DMS79 (cell line): ENCODE measurements at regions not wholly inside any gene's neighbourhood (a gene's known extent, or its start where the extent isn't known, plus 50 kb on each side); places are given as distances from the start of the nearest gene placed in this dataset.
"Not testable (repeated sequence)": the region's sequence is repeated elsewhere in the genome, so short reads cannot be mapped to it uniquely, and the experiment has no call there.

ENCODE experiments used
- DNase-seq: peaks from one replicate; lab custom pipeline; 2025; lab: John Stamatoyannopoulos, UW

DNA sequence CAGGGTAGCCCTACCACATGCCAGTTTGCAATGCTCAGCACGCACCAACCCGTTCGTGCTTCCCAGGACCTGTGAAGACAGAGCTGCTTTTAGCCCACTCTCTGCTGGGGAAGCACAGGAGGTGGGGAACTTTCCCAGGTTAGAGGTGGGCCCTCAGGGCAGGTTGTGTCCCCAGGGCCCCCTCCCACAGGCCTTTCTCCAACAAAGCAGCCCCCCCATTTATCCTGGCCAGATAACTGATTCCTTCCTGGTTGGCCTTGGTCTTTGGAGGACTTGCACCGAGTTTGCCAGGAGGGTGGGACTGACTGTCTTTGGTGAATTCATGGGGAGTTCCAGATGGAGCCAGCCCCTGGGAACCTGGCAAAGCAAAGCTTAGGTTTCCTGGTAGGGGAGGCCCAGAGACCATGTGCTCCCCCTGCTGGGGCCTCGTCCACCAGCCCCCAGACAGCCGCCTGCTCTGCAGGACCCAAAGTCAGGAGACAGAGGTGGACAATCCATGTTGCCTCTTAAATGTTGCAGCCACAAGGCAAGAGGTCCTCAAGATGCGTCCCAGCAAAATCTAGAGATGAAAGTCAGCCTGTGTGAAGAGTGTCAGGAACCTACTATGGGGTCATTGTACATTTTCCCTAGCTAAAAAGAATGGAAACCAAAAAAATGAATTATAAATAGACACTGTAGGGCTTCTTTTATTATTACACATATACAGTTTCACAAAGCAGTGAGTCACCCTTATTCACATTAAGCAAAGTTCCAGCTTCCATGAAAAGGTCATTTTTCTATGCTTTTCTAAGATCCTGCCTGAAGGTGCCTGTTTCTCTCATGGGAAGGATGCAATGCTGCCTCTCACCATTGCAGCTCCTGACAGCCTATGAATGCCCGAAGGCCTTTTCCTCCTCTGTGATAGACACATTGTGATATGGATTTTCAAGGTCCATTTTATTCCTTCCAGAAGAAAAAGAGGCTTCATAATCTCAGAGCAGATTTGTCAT is 497.8 kb downstream of the PREX1 start:
- no peak for DNase-seq

GRCh38 chr20:48329031-48329615 is 498.7 kb downstream of the PREX1 start:
- no peak for DNase-seq

DNA sequence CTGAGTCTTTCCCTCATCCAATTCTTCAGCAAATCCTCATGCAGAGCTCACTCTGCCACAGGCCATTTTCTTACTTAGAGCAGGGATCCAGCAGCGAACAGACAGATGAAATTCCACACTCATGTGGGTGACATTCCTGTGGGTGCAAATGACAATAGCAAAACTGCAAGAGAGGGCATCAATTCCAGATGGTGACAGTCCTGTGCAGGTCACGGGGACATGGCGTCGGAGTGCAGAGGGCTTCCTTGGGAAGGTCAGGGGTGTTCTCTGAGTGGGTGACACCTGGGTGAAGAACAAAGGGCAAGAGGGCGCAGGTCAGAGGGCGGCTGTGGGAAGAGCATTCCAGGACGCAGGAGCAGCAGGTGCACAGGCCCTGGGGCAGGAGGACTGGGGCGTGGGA is 500.0 kb downstream of the PREX1 start:
- DNase-seq: not testable (repeated sequence)

DNA sequence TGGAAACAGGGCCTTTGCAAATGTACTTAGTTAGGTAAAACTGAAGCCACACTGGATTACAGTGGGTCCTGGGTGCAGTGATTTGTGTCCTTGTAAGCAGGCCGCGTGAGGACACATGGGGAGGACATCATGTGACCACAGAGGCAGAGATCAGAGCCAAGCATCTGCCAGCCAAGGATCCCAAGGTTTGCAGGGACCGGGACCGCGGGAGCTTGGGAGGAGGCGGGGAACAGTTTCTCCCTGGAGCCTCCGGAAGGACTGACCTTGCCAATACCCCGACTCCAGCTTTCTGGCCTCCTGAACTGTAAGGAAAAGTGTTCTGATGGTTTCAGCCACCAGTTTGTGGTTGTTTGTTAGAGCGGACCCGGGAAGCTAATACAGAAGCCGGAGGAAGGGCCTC is 500.9 kb downstream of the PREX1 start:
- DNase-seq: no peak

- DNase-seq: no peak
These were observed 501.4 kb downstream of the PREX1 start for GRCh38 chr20:48326434-48326691.

DNA sequence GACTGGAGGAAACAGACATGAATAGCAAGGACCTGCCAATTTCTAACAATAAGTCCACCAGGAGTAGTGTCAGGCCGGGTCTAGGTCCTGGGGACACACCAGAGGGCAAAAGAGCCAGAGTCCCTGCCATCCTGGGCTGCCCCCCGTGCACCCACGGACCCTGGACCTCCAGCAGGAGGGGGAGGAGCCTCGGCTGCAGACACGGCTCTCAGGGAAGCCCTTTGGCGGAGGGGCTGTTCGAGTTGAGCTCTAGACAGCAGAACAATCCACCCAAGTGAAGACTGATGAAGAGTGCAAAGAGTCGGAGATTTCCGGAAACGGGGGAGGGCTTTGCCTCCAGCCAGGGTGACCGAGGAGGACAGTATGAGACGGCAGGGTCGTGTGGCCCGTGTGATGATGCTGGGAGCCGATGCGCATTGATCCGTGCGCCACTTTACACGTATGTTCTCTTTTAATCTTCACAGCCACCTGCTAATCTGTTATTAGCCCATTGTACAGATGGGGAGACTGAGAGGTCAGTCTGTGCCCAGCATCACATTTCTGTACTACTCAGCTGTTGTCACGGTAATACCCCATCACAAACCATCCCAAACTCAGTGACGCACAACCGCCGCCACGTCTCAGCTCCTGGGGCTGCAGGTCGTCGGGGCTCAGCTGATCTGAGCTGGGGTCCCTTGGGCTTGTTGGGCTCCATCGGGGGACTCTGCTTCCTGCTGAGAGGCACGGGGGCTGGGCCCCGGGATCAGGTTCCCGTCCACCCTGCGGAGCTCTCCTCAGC is 502.0 kb downstream of the PREX1 start:
- DNase-seq: no peak

DNA sequence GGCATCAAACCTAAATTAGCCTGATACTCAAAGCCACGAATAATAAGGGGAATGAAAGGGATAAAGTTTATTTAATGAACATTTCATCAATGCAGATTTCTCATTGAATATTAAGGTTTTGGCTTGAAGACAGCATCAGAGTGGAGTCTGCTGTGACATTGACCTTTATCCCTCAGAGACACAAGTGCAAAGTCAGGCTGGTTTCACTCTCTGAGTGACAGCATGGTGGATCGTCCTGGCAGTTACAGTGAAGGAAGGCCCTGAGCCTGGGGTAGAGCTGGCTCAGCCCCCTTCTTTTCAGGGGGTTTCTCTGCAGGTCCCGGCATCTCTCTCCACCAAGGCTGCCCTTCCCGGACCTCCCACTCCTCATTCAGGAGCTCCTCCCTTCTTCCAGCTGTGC is 503.1 kb downstream of the PREX1 start:
- DNase-seq: no peak

DNA sequence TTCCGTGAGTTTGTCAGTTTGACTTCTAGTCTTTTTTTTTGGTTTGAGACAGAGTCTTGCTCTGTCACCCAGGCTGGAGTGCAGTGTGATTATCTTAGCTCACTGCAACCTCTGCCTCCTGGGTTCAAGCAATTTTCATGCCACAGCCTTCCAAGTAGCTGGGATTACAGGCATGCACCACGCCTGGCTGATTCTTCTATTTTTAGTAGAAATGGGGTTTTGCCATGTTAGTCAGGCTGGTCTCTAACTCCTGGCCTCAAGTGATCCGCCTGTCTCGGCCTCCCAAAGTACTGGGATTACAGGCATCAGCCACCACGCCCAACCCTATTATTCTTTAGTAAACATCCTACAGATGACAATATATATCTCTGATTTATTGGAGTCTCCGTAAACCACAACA is 506.5 kb downstream of the PREX1 start:
- no peak for DNase-seq

- no peak for DNase-seq
These were observed 507.7 kb downstream of the PREX1 start for GRCh38 chr20:48319943-48320584.

DNA sequence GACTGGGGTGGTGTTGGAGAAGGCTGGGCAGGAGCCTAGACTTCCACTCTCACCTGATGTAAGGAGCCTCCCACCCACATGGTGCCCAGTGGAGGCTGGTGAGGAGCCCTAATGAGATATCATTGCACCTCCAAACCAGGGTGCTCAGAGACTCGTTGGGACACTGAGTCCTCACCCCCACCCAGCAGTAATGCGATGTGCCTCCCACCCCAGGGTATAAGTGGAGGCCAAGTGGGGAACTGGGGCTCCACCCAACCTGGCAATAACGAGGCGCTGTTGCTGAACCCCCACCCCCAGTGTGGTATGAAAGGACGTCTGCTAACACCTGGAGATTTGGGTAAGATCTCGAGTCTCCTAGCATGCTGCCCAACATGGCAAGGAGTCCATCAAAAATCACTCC is 510.2 kb downstream of the PREX1 start:
- DNase-seq: no peak

DNA sequence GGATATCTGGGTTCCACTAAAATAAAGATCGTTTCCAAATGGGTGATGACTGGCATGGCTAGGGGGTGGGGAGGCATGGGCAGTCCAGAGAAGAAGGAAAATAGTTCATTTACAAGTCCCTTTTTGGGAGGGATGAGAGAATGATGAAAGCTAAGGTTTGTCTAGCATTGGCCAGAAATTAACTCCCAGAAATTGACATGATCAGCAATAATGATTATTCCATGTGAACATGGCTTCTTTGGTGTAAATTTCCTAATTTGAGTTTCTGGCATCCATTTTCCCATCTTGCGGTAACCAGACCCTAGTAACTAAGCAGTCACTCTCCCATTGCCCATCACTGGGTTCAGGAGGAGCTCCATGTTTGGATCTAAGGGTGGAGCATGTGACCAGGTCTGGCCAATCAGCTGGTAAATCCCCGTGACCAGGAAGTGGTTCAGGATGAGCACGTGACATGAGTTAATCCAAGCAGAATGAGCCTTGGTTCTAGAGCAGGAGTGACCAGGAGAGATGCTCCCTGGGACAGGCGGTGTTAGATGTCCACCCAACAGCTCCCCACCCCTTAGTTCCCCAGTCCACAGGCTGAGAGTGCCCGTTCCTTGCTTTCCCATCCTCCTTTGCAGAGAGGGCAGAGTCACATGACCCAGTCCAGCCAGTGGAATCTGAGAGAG is 512.7 kb downstream of the PREX1 start:
- DNase-seq: no peak

GRCh38 chr20:48313324-48313723 is 514.5 kb downstream of the PREX1 start:
- no peak for DNase-seq

GRCh38 chr20:48311956-48312355 is 515.8 kb downstream of the PREX1 start:
- no peak for DNase-seq

- DNase-seq: no peak
These were observed 517.5 kb downstream of the PREX1 start for GRCh38 chr20:48310305-48310704.

- no peak for DNase-seq
These were observed 518.5 kb downstream of the PREX1 start for GRCh38 chr20:48309293-48309692.

GRCh38 chr20:48308882-48309281 is 518.9 kb downstream of the PREX1 start:
- no peak for DNase-seq

GRCh38 chr20:48308232-48308781 is 519.5 kb downstream of the PREX1 start:
- DNase-seq: no peak

DNA sequence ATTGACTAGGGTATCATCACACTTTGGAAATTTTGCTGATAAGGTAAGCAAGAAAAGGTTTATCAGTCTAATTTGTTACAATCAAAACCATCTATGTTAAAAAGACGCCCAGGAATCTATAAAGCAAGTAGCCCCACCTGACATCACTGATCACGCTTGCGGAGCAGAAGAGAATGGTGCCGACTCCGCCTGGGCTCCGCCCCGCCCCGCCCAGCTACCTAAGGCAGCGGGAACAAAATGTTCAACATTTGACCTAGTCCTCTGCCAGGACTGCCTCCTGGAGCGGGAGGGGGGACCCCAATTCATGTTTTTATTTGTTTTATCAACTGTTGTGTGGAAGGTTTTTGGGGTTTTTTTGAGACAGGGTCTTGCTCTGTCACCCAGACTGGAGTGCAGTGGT is 520.5 kb downstream of the PREX1 start:
- DNase-seq: no peak

DNA sequence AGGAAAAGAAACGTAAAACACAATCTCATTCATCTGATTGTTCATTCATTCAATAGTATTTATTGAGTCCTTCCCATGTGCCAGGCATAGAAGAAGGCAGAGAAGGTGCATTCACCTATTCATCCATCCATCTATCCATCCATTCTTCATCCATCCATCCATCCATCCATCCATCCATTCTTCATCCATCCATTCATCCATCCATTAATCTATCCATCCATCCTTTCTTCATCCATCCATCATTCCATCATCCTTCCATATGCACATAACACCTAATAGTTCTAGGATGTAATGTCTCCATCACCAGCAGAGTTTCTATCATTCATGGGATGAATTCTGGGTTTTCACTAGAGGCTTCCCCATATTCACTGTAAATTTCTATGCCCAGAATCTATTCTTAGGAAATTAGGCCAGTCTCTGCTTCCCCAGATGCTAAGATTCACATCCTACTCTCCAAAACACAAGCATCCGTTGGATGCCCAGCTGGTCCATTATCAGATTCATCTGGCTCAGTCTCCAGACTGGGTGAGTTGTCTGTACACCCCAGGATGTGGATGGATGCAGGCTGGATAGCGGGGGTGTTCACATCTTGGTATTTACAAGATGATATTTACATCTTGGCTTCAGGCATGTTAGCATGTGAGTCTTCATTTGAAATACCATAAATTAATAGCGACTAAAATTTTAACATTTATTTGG is 517.7 kb upstream of the SULF2 start:
- DNase-seq: no peak

- no peak for DNase-seq
These were observed 516.9 kb upstream of the SULF2 start for GRCh38 chr20:48302149-48302548.

GRCh38 chr20:48301189-48301588 is 515.9 kb upstream of the SULF2 start:
- no peak for DNase-seq
